HG02884 (cell line): ENCODE measurements at regions not wholly inside any gene's neighbourhood (a gene's known extent, or its start where the extent isn't known, plus 50 kb on each side); places are given as distances from the start of the nearest gene placed in this dataset.
A peak's percentile ranks its signal among the peaks of the same experiment; 100 is the strongest.

Experiments
- ATAC-seq: cut with Tn5 transposase; IDR thresholded peaks from one replicate; pipeline ENCODE4 v1.9.1; 2021; ENCODE audit warnings: mild to moderate bottlenecking, moderate library complexity; ENCODE audit not compliant: unreplicated experiment

DNA sequence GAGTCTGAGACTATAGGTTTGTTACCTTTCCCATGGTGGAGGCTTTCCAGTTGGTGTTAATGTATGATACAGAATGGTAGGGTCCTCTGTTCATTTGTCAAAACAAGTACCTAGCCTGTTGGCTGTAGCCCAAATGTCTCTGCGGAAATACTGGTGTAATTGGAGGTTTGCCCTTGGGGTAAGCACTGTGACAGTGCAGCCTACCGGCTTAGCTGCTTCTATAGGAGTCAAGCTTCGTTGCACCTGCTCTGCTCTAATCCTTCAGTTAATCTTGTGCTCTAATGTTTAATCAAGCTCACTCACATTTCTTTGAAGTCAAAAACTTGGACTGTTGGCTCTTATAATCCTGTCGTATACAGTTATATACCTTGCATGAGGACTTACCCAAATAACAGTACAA, 203.4 kb downstream of the CCNG2 start:
- ATAC-seq = no peak

DNA sequence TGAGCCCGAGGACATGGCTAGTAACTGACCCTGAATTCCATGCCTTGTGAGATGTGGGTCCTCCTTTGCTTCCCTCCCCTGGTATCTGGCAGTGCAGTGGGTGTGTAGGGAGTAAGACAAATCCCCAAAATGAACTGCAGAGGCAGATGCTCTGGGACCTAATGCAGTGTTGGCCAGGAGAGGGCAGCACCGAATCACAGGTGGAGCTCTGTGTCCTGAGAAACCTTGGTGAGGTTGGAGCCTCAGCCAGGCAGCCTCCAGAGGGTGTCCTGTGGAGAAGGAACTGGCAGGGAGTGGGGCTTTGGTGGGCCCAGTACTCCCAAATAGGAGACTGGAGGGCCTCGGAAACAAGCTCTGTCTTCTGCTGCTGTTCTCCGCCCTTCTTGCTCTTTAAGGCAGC, 209.9 kb downstream of the CCNG2 start:
- ATAC-seq = peak; percentile 81

DNA sequence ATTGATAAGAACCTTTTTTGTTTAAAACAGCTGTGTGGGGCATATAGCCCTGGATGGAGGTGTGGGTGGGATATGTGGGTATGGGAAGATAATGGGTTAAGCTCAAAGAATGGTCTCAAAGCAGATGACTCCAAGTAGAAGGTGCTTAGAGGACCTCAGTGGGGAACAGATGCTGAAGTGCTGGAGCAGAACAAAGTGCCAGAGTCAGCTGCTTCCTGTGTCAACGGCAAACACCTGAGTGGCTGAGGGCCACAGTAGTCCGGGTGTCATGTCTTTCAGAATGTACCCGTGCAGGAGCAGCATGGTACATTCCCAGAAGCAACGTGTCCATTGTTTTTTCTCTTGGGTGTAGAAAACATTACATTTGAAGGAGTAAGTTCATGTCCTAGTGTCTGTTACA, 210.6 kb downstream of the CCNG2 start:
- ATAC-seq = no peak

DNA sequence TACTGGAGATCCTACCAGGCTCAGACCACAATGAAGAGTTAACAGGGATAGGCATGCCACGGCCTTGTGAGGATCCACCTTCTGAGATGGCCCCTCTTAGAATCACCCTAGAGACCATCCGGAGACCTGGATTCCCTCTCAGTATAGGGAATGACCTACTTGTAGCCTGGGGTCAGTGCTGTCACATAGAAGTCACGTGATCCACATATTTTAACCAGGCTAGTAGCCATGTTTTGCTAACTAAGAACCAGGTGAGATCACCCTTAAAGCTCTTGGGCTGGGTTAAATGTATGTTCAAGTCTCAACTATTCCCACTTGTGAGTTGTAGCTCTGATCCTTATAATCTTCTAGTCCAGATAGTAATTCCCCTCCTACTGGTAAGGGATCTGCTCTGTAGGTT, 215.4 kb downstream of the CCNG2 start:
- ATAC-seq = no peak

DNA sequence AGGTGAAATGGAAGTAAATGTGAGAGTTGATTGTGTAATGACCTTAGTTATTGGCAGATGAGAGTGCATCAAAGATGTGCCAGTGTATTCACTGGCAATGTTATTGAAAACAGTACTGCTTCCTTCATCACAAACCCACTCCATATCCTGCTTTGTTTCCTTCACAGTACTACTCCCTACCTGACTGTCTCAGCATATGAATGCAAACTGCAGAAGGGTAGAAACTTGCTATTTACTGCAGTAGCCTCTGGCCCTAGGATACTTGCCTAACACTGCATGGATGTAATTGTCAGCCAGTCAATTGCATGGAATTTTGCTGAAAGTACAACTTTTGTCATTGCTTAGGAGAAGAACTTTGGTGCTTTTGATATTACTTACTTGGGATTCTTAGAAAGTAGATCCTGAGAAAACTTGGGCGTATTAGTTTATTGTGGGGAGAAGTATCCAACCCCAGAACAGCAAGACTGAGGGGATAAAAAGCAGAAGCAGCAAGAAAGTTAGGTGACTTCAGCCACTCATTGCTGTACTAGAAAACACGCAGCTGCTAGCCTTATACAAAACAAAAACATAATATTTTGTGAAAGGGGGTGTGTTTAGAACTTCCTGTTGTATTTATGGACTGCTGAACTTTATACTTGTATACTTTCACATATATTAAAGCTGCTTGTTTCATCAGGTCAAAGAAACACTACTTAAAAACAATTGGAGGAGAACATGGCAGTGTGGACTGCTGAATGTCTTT, 219.0 kb downstream of the CCNG2 start:
- ATAC-seq = no peak

DNA sequence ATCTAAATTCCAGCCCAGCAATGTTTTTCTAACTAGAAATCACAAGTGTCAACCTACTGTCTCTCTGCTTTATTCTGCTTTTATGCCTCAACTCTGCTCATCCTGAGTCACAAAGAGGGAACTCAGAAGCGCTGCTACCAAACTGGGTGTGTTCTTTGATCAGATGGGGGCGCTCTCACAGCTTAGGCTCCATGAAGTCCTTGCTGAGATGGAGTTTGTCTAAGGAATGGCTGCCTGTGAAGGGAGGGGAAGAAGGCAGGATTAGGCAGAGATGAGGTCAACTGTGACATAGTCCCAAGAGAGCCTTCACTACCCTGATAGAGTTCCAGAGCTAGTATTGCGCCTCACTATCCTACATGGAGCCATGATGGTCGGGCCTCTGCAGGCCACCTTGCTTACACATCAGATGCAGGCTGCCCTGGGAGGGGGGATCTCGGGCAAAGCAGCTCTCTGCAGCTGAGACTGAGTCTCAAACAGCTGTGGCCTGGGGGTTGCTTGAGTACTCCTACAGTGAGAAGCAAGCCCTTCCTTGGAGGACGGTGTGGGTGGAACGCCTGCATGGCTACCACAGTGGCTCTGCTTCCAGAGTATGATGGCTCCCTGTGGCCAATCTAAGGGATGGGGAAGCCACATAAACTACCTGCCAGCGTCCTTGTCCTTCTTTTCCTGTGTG, 219.9 kb downstream of the CCNG2 start:
- ATAC-seq = no peak

DNA sequence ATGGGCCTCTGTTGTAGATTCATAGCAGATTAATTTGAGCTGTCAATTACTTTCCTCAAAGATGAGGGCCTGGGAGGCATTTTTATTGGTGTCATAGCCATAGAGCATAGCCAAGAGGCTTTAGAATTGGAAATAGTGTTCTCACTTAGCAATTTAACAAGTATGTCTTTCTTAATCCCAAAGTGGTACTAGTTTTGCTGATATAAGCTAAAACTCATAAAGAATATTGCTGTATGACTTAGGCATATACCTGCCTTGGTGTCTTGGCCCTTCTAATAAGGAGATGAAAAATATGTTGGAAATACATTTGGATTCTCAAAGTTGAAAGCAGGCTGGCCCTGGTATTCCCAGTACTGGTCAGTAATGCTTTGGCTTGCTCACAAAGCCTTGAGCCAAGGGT, 221.5 kb upstream of the CXCL13 start:
- ATAC-seq = no peak

DNA sequence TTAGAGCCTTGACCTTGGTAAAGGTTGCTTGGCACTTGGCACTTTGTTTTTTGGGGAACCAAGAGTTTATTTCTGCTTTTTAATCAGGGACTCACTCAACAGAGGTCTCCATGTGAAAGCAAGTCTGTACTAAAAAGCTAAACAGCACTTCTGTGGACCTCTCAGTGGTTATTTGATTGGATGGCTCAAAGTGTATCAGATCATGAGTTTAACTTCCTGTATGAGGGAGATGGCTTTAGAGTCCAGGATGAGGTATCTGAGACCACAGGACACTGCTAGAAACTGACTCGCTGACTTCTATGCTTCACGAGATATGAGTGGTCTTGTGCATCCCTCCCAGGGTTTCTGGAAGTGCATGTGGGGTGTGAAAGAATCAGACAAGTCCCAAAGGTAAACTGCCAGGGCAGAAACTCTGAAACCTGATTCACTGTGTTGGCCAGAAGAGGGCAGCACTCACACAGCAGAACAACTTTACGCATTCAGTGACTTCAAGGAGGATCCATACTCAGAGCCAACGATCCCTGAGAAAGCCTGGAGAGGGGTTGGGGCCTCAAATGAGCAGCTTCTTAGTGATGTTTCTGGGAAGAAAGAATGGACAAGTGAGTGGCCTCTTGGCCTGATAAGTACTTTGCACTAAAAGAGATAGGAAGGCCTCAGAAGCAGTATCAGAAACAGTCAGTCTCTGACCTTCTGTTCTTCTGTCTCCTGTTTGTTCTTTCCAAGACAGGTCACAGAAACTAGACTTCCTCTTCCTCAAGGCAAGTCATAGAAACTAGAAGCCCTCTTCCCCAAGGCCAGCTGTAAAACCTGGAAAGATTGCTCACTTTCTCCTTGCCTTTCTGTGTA, 220.3 kb upstream of the CXCL13 start:
- peak; percentile 80 for ATAC-seq

DNA sequence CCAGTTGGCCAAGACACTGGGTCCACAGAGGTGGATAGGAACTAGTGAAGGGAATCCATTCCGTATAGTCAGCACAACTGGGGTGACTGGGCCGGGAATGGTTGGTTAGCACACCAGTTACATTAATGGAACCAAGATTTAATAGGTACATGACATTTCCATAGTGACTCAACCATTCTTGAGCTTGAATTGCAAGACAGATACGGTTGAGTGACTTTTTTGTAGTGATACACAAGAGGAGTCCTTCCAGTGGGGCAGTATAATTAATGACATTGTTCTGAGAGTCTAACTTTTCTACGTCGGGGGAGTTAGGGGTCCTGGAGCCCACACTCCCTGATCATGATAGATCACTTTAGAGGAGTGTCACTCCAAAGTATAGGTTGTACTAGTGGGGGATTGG, 211.6 kb upstream of the CXCL13 start:
- no peak for ATAC-seq

DNA sequence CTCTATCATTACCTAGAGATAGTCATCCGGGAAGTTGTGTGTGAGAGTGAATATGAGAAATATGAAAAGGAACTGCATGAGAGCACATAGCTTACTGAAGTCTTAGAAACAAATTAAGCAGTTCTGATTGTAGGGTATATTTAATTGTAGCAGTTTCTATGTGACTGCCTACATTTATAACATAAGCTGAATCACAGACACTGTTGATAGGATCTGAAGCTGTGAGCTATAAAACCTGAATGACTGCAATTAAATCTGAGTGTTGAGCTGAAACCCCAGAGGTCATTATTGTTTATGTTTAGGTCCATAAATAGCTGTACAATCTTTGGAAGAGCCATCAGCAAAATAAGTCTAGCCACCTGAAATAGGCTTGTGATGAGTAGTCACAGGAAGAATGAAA, 210.1 kb upstream of the CXCL13 start:
- ATAC-seq = no peak

DNA sequence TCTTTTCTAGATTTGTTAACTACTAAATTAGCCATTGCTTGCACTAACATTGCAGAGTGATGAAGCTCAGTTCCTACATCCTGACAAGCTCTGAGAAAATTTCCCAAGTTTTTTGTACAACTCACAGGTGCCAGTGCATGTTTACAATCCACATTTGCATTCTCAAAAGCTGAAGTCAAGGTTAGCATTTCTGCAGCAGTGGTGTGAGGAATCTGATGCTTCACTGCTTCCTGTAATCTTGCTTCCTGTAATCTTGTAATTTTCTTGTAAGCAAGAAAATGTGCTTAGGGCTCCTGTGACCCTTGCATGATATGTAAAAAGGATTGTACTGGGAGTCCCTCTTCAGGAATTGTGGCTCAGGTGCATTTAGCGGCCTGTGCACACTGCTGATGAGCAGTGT, 207.4 kb upstream of the CXCL13 start:
- no peak for ATAC-seq

DNA sequence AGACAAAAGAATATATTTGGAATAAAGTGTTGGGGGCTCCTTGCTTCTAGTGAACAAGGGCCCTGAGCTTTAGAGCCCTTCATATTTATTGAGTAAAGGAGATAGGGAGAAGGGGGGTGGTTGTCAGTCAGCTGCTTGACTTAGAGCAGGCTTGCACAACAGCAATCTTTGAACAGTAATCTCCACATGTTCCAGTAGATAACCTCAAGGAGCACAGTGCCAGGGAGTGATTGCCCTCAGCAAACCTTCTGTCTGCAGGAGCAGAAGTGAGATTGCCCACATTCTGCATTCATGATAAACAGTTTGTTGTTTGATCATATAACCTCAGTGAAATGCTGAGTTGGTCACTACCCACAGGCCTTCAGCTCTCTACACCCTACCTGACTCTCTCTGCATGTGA, 205.8 kb upstream of the CXCL13 start:
- ATAC-seq = no peak

DNA sequence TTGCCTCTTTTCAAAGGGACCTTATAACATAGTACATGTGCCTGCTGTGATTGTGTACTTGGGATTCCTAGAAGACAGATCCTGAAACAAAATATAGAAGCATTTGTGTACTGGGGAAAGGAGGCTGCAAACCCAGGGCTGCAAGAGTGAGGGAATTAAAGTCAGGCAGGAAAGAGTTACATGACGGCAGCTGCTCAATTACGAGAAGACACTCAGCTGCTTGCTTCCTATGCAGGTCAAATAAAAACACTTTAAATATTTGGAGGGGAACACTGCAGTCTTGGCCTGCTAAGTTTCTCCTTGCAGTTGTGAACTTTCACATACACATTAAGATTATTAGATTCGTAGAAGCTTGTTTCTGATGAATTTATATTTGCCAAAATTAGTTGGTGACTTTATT, 191.9 kb upstream of the CXCL13 start:
- ATAC-seq = no peak

DNA sequence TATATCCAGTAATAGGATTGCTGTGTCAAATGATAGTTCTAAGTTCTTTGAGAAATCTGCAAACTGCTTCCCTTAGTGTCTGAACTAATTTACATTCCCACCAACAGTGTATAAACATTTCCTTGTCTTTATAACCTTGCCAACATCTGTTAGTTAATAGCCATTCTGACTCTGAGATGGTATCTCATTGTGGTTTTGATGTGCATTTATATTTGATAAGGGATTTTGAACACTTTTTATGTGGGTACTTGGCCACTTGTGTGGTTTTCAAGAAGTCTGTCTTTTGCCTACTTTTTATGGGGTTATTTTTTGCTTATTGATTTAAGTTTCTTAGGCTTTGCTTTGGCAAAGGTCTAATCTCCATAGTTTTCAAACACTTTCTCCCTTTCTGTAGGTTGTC, 189.9 kb upstream of the CXCL13 start:
- no peak for ATAC-seq

DNA sequence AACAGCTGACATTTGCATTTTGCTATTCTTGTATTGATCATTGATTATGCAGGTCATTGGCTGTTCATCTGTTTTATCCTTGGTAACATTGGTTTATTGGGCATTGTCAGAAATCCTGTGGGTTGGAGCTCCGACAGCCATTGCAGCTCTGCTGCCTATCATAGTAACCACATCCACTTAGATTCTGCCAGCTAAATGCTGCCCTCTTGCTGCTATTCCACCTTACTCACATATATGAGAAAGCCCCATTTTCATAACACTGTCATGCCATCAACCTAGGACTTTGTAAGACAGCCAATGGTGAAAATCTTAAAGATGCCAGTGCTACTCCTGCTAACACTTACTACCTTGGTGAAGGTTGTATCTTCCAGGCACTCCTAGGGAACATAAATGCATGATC, 187.3 kb upstream of the CXCL13 start:
- peak; percentile 69 for ATAC-seq

DNA sequence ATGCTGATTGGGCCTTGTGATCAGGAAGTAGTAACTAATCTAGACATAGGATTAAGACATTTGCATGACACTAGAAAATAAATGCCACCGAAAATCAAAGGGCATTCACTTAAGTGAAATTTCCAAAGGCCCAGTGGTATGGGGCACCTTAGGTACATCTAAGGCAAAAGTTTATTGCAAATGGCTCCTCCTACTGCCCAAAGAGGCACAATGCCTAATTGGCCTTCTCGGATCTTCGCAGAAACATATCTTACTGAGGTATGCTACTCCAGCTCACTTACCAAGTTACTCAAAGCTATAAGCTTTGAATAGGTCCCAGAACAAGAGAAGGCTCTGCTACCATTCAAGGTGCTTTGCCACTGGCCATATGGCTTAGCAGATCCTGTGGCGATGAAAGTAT, 174.8 kb upstream of the CXCL13 start:
- no peak for ATAC-seq

DNA sequence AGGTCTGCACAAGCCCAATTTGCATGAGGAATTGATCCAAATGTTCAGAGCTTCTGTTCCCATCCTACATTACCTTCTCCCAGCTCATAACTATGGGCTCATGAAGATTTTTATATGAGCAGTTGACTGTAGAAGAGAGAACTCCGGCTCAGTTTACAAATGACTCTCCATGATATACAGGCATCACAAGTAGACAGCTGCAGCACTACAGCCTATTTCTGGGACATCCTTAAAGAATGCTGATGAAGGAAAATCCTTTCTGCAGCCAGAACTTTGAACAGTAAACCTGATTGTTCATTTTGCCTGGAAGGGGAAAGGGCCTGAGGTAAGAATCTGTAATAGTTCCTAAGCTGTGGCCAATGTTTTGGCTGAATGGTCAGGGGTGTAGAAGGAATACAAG, 174.1 kb upstream of the CXCL13 start:
- ATAC-seq = no peak

DNA sequence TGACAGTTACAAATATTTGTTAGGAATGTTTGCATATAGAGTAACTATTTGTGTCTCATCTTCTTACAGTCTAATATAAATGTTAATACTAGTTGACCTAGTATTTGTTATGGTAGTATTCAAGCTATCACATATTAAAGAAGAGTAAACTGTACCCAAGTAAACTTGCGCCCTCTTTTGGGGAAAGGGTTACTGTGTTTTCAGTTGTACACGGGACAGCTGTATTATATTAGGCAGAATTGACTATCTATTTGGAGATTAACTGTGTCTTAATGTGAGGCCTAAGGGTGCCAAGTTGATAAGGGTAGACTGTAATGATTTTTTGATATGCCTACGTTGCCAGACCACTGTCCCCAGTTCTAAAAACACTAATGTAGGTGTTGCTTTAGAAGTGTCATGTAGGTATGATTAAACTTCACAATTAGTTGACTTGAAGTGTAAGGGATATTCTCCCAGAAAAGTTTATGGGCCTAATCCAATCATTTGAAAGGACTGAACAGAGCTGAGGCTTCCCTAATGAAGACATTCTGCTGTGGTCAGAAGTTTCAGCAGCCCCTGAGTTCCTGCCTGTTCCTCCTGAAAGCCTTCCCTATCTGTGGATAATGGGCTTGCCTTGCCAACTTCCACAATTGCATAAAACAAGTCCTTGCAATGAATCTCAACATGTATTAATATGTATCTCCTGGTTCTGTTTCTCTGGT, 172.8 kb upstream of the CXCL13 start:
- no peak for ATAC-seq

DNA sequence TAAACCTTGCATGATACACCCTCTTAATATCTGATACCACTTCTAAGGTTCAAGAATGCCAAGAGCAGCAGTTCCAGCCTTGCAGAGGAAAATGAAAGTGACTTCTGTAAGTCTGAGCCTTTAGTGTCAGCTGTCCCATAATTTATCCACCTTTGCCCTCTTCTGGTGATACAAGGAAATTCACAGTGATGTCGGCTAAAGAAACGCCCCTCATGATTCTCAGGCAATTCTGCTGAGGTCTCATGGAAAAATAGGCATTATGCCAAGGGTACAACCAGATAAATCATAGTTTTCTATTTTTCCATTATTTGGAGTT, 172.2 kb upstream of the CXCL13 start:
- peak; percentile 69 for ATAC-seq

DNA sequence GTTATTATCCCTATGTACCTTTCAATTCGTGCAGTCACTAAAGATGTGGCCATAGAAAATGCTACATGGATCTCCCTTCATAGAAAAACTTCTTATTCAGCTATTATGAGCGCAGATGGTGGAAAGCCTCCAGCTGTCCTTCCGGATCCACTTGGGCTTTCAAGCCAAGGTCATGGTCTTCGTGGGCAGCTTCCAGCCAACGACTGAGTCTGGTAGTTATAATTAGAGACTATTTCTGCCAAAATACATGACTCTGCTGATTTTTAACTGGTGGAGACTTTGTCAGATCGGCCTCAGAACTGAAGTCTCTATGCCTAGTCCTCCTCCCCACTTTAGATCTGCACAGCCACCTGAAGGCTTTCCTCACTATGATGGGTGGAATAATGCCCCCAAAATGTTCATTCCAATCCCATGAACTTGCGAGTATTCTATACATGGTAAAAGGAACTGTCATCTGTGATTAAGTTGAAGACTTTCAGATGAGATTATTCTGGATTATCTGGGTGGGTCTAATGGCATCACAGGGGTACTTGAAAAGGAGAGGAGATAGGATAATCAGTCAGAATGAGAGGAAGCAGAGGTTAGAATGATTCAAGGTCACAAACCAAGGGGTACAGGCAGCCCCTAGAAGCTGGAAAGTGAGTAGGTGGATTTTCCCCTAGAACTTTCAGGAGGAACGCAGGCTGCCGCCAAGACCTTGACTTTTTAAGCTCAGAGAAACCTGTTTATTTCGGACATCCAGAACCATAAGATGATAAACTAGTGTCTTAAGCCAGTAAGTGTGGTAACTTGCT, 171.1 kb upstream of the CXCL13 start:
- ATAC-seq = no peak

DNA sequence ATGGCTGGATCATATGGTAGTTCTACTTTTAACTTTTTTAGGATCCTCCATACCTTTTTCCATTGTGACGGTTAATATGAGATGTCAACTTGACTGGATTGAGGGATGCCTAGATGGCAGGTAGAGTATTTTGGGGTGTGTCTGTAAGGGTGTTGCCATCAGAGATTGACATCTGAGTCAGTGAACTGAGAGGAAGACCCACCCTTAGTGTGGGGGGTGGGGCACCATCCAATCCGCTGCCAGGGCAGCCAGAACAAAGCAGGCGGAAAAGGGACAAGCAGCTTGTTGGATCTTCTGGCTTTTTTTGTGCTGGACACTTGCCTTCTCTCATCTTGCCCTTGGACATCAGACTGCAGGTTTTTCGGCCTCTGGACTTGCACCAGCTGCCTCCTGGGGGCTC, 168.5 kb upstream of the CXCL13 start:
- no peak for ATAC-seq
